ENCODE measurements at regions not wholly inside any gene's neighbourhood (a gene's known extent, or its start where the extent isn't known, plus 50 kb on each side); places are given as distances from the start of the nearest gene placed in this dataset.

DNA sequence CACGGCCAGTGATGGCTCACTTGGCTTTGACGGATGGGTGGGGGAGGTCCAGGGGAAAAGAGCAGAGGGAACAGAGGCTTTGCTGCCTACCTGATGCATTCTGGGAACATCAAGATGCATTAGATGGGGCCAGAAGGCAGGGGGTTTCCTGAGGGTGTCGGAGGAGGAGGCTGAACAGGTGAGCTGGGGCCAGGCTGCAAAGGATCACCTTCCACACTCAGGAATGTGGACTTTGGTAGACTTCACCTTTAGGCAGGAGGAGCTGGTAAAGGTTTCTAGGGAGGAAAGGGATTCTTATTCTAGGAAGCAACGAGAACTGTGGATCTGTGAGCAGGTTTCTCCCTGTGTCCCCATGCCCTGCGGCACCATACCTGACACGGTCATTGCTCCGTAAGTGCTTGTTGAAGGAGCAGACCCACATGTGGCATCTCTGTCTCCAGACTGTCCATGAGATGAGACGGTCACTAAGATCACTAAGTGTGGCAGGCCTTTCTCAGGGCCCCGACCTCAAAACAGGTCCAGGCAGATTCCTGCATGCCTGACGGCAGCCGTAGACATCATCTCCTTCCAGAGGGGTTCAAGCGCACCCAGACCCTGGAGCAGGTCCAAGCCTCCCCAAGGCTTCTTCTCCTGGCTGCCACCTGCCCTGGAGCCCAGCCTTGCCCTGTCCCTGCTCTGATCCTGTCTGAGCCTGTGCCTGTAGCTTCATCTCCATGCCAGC, 89.1 kb upstream of the SLC25A33 start:
- TF ChIP-seq, protein P1, sequence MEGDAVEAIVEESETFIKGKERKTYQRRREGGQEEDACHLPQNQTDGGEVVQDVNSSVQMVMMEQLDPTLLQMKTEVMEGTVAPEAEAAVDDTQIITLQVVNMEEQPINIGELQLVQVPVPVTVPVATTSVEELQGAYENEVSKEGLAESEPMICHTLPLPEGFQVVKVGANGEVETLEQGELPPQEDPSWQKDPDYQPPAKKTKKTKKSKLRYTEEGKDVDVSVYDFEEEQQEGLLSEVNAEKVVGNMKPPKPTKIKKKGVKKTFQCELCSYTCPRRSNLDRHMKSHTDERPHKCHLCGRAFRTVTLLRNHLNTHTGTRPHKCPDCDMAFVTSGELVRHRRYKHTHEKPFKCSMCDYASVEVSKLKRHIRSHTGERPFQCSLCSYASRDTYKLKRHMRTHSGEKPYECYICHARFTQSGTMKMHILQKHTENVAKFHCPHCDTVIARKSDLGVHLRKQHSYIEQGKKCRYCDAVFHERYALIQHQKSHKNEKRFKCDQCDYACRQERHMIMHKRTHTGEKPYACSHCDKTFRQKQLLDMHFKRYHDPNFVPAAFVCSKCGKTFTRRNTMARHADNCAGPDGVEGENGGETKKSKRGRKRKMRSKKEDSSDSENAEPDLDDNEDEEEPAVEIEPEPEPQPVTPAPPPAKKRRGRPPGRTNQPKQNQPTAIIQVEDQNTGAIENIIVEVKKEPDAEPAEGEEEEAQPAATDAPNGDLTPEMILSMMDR (IDR thresholded peaks at IDR 0.05 in 2 of 3, conservative IDR thresholded peaks at IDR 0.05 in 1 of 3; ENCODE audit: control insufficient read depth in 2 of 3, extremely low read depth in 1 of 3, insufficient read depth in 1 of 3, low read depth in 3 of 3, low read length in 3 of 3), result no peak
- no peak for TF ChIP-seq POLR2A (IDR thresholded peaks at IDR 0.05; ENCODE audit: low read depth, low read length)
